ENCODE measurements at regions not wholly inside any gene's neighbourhood (a gene's known extent, or its start where the extent isn't known, plus 50 kb on each side); places are given as distances from the start of the nearest gene placed in this dataset.
"Not testable (repeated sequence)": the region's sequence is repeated elsewhere in the genome, so short reads cannot be mapped to it uniquely, and the experiment has no call there.

DNA sequence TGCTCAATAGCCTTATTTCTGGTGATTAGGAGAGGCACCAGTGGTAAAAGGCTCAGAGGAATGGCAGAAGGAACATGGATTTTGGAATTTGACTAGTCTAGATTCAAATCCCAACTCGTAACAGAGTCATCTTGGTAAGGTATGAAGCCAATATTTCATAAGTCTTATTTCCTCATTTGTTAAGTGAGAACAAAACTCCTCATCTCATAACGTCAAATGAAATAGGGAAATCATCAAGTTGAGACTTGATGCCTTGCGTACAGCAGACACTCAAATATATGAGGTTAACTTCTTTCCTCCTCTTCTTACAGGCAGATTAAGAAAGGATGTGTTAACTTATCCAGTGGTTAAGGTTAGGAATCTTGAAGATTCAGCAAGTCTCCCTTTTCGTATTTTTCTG is 189.2 kb downstream of the DLEU7 start:
- no peaks in the 10 kb centered on the region for H3K9me3 ChIP-seq
- Mint-ChIP-seq H3K27ac (no peak overlapping the region), H3K9me3 (no peaks in the 10 kb centered on the region), H3K27me3 (peaks cover 3% of the 10 kb centered on the region in 2 donors), H3K4me3 (no peak overlapping the region), H3K4me1 (peaks cover 0 to 8% (median 4%) of the 10 kb centered on the region in 3 donors), H3K36me3 (no peaks in the 10 kb centered on the region)
- H3K27me3 ChIP-seq (replicated peaks in 1 of 2; ENCODE audit: control insufficient read depth in 2 of 2, extremely low read depth in 1 of 2, insufficient read depth in 2 of 2, low read length in 1 of 2) = peaks cover 0 to 2% of the 10 kb centered on the region in 2 experiments
- H3K27ac ChIP-seq (ENCODE audit: low read length) = no peak overlapping the region
- no peaks in the 10 kb centered on the region for H3K36me3 ChIP-seq (ENCODE audit: control insufficient read depth in 2 of 2, extremely low read depth in 1 of 2, insufficient read depth in 1 of 2, low read length in 1 of 2)
- WGBS (ENCODE audit: insufficient coverage) = 100% methylated on average over 1 of the region's 4 CpGs
- ChIA-PET CTCF (no interaction called here), POLR2A (no interaction called here)
- H3K4me1 ChIP-seq (ENCODE audit: control insufficient read depth in 1 of 2, extremely low read depth in 1 of 2, insufficient read depth in 2 of 2, low read length in 2 of 2) = peaks cover 0 to 2% of the 10 kb centered on the region in 2 experiments
- DNase-seq = no peak
- H3K4me3 ChIP-seq (ENCODE audit: control insufficient read depth in 1 of 2, extremely low read depth in 1 of 2, low read length in 1 of 2) = no peak overlapping the region
- ATAC-seq (replicated peaks in 1 of 4) = no peak

DNA sequence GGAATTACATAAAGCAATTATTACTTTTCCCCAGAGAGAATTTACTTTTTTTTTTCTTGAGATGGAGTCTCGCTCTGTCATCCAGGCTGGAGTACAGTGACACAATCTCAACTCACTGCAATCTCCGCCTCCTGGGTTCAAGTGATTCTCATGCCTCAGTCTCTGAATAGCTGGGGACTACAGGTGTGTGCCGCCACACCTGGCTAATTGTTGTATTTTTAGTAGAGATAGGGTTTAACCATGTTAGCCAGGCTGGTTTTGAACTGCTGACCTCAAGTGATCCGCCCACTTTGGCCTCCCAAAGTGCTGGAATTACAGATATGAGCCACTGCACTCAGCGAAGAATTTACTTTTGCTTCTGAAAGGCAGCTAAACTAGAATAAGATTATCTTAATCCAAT is 181.6 kb downstream of the DLEU7 start:
- H3K4me3 ChIP-seq (ENCODE audit: control insufficient read depth in 1 of 2, extremely low read depth in 1 of 2, low read length in 1 of 2); H3K36me3 Mint-ChIP-seq; POLR2A ChIA-PET; H3K27ac Mint-ChIP-seq; H3K4me3 Mint-ChIP-seq; H3K9me3 Mint-ChIP-seq; H3K36me3 ChIP-seq (ENCODE audit: control insufficient read depth in 2 of 2, extremely low read depth in 1 of 2, insufficient read depth in 1 of 2, low read length in 1 of 2); ATAC-seq (replicated peaks in 1 of 4); H3K9me3 ChIP-seq; H3K4me1 Mint-ChIP-seq; H3K4me1 ChIP-seq (ENCODE audit: control insufficient read depth in 1 of 2, extremely low read depth in 1 of 2, insufficient read depth in 2 of 2, low read length in 2 of 2); DNase-seq; H3K27ac ChIP-seq (ENCODE audit: low read length); H3K27me3 Mint-ChIP-seq; H3K27me3 ChIP-seq (replicated peaks in 1 of 2; ENCODE audit: control insufficient read depth in 2 of 2, extremely low read depth in 1 of 2, insufficient read depth in 2 of 2, low read length in 1 of 2): not testable (repeated sequence)
- 60% methylated on average over 2 of the region's 5 CpGs for WGBS (ENCODE audit: insufficient coverage)
- CTCF ChIA-PET = interaction anchor here in 1 of 2 donors (0.9 kb wide), 1 partner anchor 1698 kb away, joined by 3 read pairs; no protein-coding TSS in a partner anchor

DNA sequence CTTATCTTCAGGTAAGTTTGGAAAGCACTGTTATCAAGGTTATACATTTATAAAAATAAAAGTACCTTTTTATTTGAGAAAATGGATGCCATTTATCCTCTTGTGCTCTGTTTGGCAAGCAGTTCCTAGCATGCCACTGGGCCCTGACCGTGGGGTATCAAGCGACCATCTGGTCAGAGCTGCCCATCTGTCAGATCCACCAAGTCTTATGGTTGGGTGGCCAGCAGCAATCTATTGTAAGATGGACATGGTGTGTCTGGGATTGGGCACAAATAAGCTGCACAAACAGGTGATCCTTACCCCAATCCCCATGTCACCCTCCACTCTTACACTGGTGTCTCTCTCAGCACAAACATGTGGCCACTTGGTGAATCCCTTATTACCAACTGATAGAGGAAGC is 178.5 kb downstream of the DLEU7 start:
- Mint-ChIP-seq H3K4me3 (no peak overlapping the region), H3K9me3 (peaks cover 0 to 9% (median 5%) of the 10 kb centered on the region in 3 donors), H3K4me1 (no peaks in the 10 kb centered on the region), H3K36me3 (no peaks in the 10 kb centered on the region), H3K27ac (no peak overlapping the region), H3K27me3 (no peaks in the 10 kb centered on the region)
- Histone ChIP-seq H3K4me3 (ENCODE audit: control insufficient read depth in 1 of 2, extremely low read depth in 1 of 2, low read length in 1 of 2) (no peak overlapping the region), H3K36me3 (ENCODE audit: control insufficient read depth in 2 of 2, extremely low read depth in 1 of 2, insufficient read depth in 1 of 2, low read length in 1 of 2) (no peaks in the 10 kb centered on the region), H3K27ac (ENCODE audit: low read length) (no peak overlapping the region), H3K9me3 (no peaks in the 10 kb centered on the region), H3K4me1 (ENCODE audit: control insufficient read depth in 1 of 2, extremely low read depth in 1 of 2, insufficient read depth in 2 of 2, low read length in 2 of 2) (no peaks in the 10 kb centered on the region), H3K27me3 (replicated peaks in 1 of 2; ENCODE audit: control insufficient read depth in 2 of 2, extremely low read depth in 1 of 2, insufficient read depth in 2 of 2, low read length in 1 of 2) (no peaks in the 10 kb centered on the region)
- 80% methylated on average over 1 of the region's 2 CpGs for WGBS (ENCODE audit: insufficient coverage)
- POLR2A ChIA-PET = no interaction called here
- no peak for ATAC-seq (replicated peaks in 1 of 4)
- no peak for DNase-seq
- CTCF ChIA-PET = interaction anchor here in 1 of 2 donors (0.5 kb wide), 2 partner anchors 68 to 158 kb away, joined by 3 read pairs; no protein-coding TSS in a partner anchor

DNA sequence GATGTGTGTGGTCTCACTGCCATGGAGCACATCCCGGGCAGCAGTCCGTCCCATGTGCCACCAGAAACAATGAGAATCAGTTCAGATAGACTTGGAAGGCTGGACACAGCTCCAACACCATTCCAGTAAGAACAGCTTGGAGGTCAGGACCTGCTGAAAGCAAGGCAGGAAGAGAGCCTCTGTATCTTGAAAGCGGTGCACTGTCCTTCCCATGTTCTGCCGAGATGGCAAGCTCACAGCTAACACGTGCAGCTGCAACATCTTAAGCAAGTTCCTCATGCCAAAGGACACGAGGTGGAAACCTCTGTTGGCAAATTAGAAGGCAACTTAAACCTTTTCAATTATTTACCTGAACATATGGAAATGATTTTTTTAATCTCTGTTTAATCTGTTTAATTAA is 175.4 kb downstream of the DLEU7 start:
- no peaks in the 10 kb centered on the region for H3K27me3 ChIP-seq (replicated peaks in 1 of 2; ENCODE audit: control insufficient read depth in 2 of 2, extremely low read depth in 1 of 2, insufficient read depth in 2 of 2, low read length in 1 of 2)
- ATAC-seq (replicated peaks in 1 of 4) (no peak), DNase-seq (no peak)
- POLR2A ChIA-PET = no interaction called here
- no peak overlapping the region for H3K4me3 ChIP-seq (ENCODE audit: control insufficient read depth in 1 of 2, extremely low read depth in 1 of 2, low read length in 1 of 2)
- CTCF ChIA-PET = no interaction called here
- Mint-ChIP-seq H3K9me3 (peaks cover 0 to 9% (median 5%) of the 10 kb centered on the region in 3 donors), H3K27me3 (no peaks in the 10 kb centered on the region), H3K4me1 (no peaks in the 10 kb centered on the region), H3K4me3 (no peak overlapping the region), H3K27ac (no peak overlapping the region), H3K36me3 (no peaks in the 10 kb centered on the region)
- no peaks in the 10 kb centered on the region for H3K9me3 ChIP-seq
- WGBS (ENCODE audit: insufficient coverage) = 100% methylated on average over 2 of the region's 6 CpGs
- no peaks in the 10 kb centered on the region for H3K4me1 ChIP-seq (ENCODE audit: control insufficient read depth in 1 of 2, extremely low read depth in 1 of 2, insufficient read depth in 2 of 2, low read length in 2 of 2)
- H3K27ac ChIP-seq (ENCODE audit: low read length) = no peak overlapping the region
- H3K36me3 ChIP-seq (ENCODE audit: control insufficient read depth in 2 of 2, extremely low read depth in 1 of 2, insufficient read depth in 1 of 2, low read length in 1 of 2) = no peaks in the 10 kb centered on the region

DNA sequence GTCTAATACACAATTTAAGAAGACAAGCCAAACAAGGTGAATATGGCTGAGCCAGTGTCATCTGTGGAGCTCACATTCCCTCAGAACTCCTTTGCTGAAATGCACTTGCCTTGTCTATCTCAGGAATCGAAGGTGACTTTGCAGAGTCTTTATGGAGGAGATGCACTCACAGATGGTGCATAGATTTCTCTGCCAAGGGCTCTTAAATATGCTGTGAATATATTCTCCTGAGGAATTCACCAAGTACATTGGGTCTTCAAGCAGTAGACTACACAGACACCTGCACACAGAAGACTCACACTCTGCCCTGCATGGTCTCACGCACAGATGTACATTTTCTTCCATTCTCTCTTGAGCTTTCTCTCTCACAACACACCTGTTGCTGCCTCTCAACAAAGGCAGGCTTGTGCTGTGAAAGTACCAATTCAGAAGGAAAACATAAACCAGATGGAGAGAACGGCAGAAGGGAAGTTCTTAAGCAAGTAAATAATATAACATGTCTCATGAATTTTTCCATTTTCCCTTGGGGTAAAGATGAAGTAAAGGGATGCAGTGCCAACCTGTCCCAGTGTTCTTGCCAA is 174.7 kb downstream of the DLEU7 start:
- no peak for DNase-seq
- Mint-ChIP-seq H3K4me1 (no peaks in the 10 kb centered on the region), H3K9me3 (peaks cover 0 to 9% (median 5%) of the 10 kb centered on the region in 3 donors), H3K36me3 (no peaks in the 10 kb centered on the region), H3K4me3 (no peak overlapping the region), H3K27me3 (no peaks in the 10 kb centered on the region), H3K27ac (no peak overlapping the region)
- Histone ChIP-seq H3K27me3 (replicated peaks in 1 of 2; ENCODE audit: control insufficient read depth in 2 of 2, extremely low read depth in 1 of 2, insufficient read depth in 2 of 2, low read length in 1 of 2) (no peaks in the 10 kb centered on the region), H3K4me1 (ENCODE audit: control insufficient read depth in 1 of 2, extremely low read depth in 1 of 2, insufficient read depth in 2 of 2, low read length in 2 of 2) (no peaks in the 10 kb centered on the region), H3K27ac (ENCODE audit: low read length) (no peak overlapping the region), H3K36me3 (ENCODE audit: control insufficient read depth in 2 of 2, extremely low read depth in 1 of 2, insufficient read depth in 1 of 2, low read length in 1 of 2) (no peaks in the 10 kb centered on the region), H3K9me3 (no peaks in the 10 kb centered on the region), H3K4me3 (ENCODE audit: control insufficient read depth in 1 of 2, extremely low read depth in 1 of 2, low read length in 1 of 2) (no peak overlapping the region)
- 71% methylated on average over 1 of the region's 3 CpGs for WGBS (ENCODE audit: insufficient coverage)
- CTCF ChIA-PET = no interaction called here
- no peak for ATAC-seq (replicated peaks in 1 of 4)
- POLR2A ChIA-PET = no interaction called here

DNA sequence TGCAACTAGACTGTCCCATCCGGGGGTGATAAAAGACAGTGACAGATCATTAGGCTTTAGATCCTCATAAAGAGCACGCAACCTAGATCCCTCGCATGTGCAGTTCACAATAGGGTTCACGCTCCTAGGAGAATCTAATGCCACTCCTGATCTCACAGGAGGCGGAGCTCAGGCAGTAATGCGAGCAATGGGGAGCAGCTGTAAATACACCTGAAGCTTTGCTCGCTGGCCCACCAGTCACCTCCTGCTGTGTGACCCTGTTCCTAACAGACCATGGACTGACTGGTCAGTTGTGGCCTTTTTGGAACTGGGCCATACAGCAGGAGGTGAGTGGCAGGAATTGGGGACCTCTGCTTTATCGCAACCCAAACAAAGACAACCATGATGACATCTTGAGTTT is 173.2 kb downstream of the DLEU7 start:
- H3K36me3 Mint-ChIP-seq = no peaks in the 10 kb centered on the region
- no peak overlapping the region for H3K4me3 Mint-ChIP-seq
- Histone ChIP-seq H3K27ac (ENCODE audit: low read length) (no peak overlapping the region), H3K27me3 (replicated peaks in 1 of 2; ENCODE audit: control insufficient read depth in 2 of 2, extremely low read depth in 1 of 2, insufficient read depth in 2 of 2, low read length in 1 of 2) (no peaks in the 10 kb centered on the region), H3K4me1 (ENCODE audit: control insufficient read depth in 1 of 2, extremely low read depth in 1 of 2, insufficient read depth in 2 of 2, low read length in 2 of 2) (no peaks in the 10 kb centered on the region), H3K4me3 (ENCODE audit: control insufficient read depth in 1 of 2, extremely low read depth in 1 of 2, low read length in 1 of 2) (no peak overlapping the region), H3K9me3 (no peaks in the 10 kb centered on the region), H3K36me3 (ENCODE audit: control insufficient read depth in 2 of 2, extremely low read depth in 1 of 2, insufficient read depth in 1 of 2, low read length in 1 of 2) (no peaks in the 10 kb centered on the region)
- H3K4me1 Mint-ChIP-seq = no peaks in the 10 kb centered on the region
- H3K27me3 Mint-ChIP-seq = peaks cover 0 to 1% of the 10 kb centered on the region in 2 donors
- ATAC-seq (replicated peaks in 1 of 4) (no peak), DNase-seq (no peak)
- 94% methylated on average over 7 of the region's 8 CpGs for WGBS (ENCODE audit: insufficient coverage)
- H3K27ac Mint-ChIP-seq = no peak overlapping the region
- H3K9me3 Mint-ChIP-seq = peaks cover 0 to 9% (median 5%) of the 10 kb centered on the region in 3 donors
- POLR2A ChIA-PET = no interaction called here
- CTCF ChIA-PET = no interaction called here

Measured in T-cell (primary cell).